Right atrium auricular region (tissue), 2 donors: ENCODE measurements at regions not wholly inside any gene's neighbourhood (a gene's known extent, or its start where the extent isn't known, plus 50 kb on each side); places are given as distances from the start of the nearest gene placed in this dataset.

Source experiments
- DNase-seq: peaks from one replicate; pipeline ENCODE4 v3.0.0-alpha.2; 2019; ENCODE audit warnings: low spot score
- H3K27ac ChIP-seq, 2 donors: fragments of 200-600 bp; sonication (generic); 1 replicate in 1 of 2; 2 replicates in 1 of 2; pipeline ENCODE4 v1.5.1; 2016 to 2019
- H3K27me3 ChIP-seq, 2 donors: fragments of 200-600 bp; sonication (generic); one replicate each; pipeline versions ENCODE4 v1.5.1 to v1.6.0; 2017 to 2019
- H3K36me3 ChIP-seq: fragments of 200-600 bp; sonication (generic); one replicate; pipeline ENCODE4 v1.5.1; 2016
- H3K4me1 ChIP-seq, 2 donors: fragments of 200-600 bp; sonication (generic); one replicate each; pipeline versions ENCODE4 v1.5.1 to v1.6.0; 2017 to 2019
- H3K4me3 ChIP-seq, 2 donors: fragments of 200-600 bp; sonication (generic); 1 replicate in 1 of 2; 2 replicates in 1 of 2; pipeline ENCODE4 v1.5.1; 2017 to 2019; ENCODE audit warnings: mild to moderate bottlenecking in 1 of 2, moderate library complexity in 1 of 2
- H3K9me3 ChIP-seq, 2 donors: fragments of 200-600 bp; sonication (generic); one replicate each; pipeline ENCODE4 v1.5.1; 2019
- TF ChIP-seq, protein P1 (sequence below), 2 donors: fragments of 200-600 bp; sonication (generic); IDR thresholded peaks; one replicate each; pipeline ENCODE4 v1.5.1; 2019; ENCODE audit warnings: antibody characterized with exemption in 2 of 2

DNA sequence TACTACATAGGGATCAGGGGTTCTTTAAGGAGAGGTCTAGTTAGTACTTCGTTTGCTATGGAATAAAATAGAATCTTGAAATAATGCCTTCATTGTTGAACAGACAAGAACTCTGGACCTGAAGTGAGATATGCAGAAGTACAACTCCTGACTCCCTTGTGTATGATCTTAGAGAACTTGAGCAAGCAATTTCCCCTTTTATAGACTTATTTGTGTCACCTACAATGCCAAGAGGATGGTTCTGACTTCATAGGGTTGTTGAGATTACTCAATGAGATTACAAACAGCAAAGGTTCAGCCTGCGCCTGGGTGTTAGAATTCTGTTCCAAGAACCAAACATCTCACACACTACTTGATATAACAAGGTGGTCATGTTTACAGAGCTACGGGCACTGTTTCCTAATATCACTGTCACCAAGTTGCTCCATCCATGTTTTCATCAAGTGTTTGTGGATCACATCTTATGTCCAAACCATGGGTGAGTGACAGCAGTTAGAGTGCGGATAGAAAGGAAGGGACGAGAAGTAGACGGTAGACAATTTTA is 76.7 kb upstream of the ADAMTS9 start:
- peaks cover 0 to 17% of the 10 kb centered on the region in 2 donors for H3K4me1 ChIP-seq
- H3K9me3 ChIP-seq = no peaks in the 10 kb centered on the region
- H3K27ac ChIP-seq = no peak overlapping the region
- H3K27me3 ChIP-seq = no peaks in the 10 kb centered on the region
- no peaks in the 10 kb centered on the region for H3K36me3 ChIP-seq
- no peak overlapping the region for H3K4me3 ChIP-seq
- TF ChIP-seq, protein P1, sequence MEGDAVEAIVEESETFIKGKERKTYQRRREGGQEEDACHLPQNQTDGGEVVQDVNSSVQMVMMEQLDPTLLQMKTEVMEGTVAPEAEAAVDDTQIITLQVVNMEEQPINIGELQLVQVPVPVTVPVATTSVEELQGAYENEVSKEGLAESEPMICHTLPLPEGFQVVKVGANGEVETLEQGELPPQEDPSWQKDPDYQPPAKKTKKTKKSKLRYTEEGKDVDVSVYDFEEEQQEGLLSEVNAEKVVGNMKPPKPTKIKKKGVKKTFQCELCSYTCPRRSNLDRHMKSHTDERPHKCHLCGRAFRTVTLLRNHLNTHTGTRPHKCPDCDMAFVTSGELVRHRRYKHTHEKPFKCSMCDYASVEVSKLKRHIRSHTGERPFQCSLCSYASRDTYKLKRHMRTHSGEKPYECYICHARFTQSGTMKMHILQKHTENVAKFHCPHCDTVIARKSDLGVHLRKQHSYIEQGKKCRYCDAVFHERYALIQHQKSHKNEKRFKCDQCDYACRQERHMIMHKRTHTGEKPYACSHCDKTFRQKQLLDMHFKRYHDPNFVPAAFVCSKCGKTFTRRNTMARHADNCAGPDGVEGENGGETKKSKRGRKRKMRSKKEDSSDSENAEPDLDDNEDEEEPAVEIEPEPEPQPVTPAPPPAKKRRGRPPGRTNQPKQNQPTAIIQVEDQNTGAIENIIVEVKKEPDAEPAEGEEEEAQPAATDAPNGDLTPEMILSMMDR (IDR thresholded peaks at IDR 0.05) = no peak
- no peak for DNase-seq

DNA sequence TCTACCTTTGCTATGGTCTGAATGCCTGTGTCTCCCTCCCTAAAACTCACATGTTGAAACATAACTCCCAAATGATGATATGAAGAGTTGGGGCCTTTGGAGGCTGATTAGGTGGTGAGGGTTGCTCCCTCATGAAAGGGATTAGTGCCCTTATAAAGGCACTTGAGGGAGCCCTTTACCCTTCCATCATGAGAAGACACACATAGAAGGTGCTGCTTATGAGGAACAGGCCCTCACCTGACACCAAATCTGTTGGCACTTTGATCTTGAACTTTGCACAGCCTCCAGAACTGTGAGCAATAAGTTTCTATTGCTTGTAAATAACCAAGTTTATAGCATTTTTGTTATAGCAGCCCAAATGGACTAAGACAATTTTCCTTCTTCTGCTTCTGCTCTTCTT is 76.2 kb upstream of the ADAMTS9 start:
- TF ChIP-seq, protein P1 (IDR thresholded peaks at IDR 0.05) = no peak
- DNase-seq = no peak
- no peaks in the 10 kb centered on the region for H3K36me3 ChIP-seq
- H3K9me3 ChIP-seq = no peaks in the 10 kb centered on the region
- H3K4me3 ChIP-seq = no peak overlapping the region
- no peak overlapping the region for H3K27ac ChIP-seq
- no peaks in the 10 kb centered on the region for H3K27me3 ChIP-seq
- peaks cover 0 to 19% of the 10 kb centered on the region in 2 donors for H3K4me1 ChIP-seq

DNA sequence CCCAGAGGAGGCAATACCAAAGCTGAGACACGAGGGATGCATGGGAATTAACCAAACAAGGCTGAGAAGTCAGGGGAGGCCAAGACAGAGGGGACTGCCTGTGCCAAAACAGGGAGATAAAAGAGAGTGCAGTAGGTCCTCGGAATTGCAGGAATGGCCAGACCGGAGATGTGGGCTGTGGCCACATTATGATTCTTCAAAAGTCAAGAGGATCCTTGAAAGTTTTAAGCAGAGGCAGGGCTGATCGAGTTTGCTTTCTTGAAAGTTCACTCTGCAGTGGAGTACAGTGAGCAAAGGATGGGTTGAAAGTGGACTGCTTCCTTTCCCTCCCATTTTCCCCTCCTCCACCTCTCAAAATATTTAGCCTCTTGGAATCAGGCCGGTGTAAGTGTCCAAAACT is 73.9 kb upstream of the ADAMTS9 start:
- TF ChIP-seq, protein P1 (IDR thresholded peaks at IDR 0.05) = no peak
- no peak overlapping the region for H3K27ac ChIP-seq
- H3K36me3 ChIP-seq = no peaks in the 10 kb centered on the region
- H3K9me3 ChIP-seq = no peaks in the 10 kb centered on the region
- no peaks in the 10 kb centered on the region for H3K27me3 ChIP-seq
- no peak overlapping the region for H3K4me3 ChIP-seq
- no peak for DNase-seq
- peaks cover 0 to 23% of the 10 kb centered on the region in 2 donors for H3K4me1 ChIP-seq

DNA sequence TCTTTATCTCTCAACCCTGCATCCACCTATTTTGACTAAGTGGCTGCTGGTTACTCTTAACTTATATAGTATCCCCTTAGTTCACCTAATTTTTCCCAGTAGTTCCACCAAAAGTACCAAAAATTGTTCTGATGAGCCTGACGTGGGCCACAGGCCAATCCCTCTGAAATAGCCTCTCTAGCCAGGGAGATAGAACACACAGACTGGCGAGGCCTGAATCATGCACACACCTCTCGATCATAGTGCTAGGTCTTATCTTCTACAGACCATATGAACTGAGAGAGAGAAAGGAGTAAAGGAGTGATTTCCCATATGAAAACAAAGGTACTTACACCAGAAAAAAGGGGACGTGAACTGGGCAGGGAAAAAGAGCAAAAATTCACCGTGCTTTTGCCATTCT is 72.5 kb upstream of the ADAMTS9 start:
- TF ChIP-seq, protein P1 (IDR thresholded peaks at IDR 0.05) = no peak
- H3K4me1 ChIP-seq = peaks cover 0 to 28% of the 10 kb centered on the region in 2 donors
- H3K27me3 ChIP-seq = no peaks in the 10 kb centered on the region
- no peaks in the 10 kb centered on the region for H3K36me3 ChIP-seq
- H3K27ac ChIP-seq = peak overlapping the region; percentile 29 to 66
- no peak overlapping the region for H3K4me3 ChIP-seq
- no peaks in the 10 kb centered on the region for H3K9me3 ChIP-seq
- DNase-seq = no peak

DNA sequence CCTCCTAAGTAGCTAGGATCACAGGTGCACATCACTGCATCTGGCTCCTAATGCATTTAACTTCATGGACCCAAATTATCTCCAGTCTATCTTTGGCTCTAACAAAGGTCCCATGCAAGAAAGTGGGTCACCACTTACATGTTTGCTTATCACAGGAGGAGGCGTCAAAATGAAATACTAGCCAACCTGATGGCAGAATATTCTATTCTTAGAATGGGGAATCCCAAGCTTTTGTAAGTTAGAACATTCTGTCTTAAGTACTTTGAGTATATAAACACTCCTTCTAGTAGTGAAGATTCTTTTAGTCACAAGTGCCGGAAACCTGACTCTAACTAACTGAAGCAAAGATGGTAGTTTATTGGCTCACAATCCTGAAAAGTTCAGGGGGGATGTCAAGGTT is 72.0 kb upstream of the ADAMTS9 start:
- H3K4me1 ChIP-seq = peaks cover 0 to 28% of the 10 kb centered on the region in 2 donors

More for the DNA sequence above, 72.0 kb upstream of the ADAMTS9 start:
- DNase-seq = no peak
- no peak overlapping the region for H3K4me3 ChIP-seq
- no peaks in the 10 kb centered on the region for H3K27me3 ChIP-seq
- H3K27ac ChIP-seq = peak overlapping the region; percentile 29 to 66
- TF ChIP-seq, protein P1 (IDR thresholded peaks at IDR 0.05) = no peak
- H3K9me3 ChIP-seq = no peaks in the 10 kb centered on the region
- H3K36me3 ChIP-seq = no peaks in the 10 kb centered on the region
